Upper lobe of right lung (tissue), 1 donor: ENCODE measurements at regions not wholly inside any gene's neighbourhood (a gene's known extent, or its start where the extent isn't known, plus 50 kb on each side); places are given as distances from the start of the nearest gene placed in this dataset.

ENCODE experiments used
- ATAC-seq: fragments of 200-7000 bp; cut with Tn5 transposase; one replicate; pipeline ENCODE4 v1.9.1; 2020; ENCODE audit warnings: mild to moderate bottlenecking, moderate library complexity
- DNase-seq: peaks from one replicate; pipeline ENCODE4 v3.0.0-alpha.2; 2020
- H3K27ac ChIP-seq: fragments of 200-600 bp; one replicate; pipeline ENCODE4 v1.8.0; 2022
- H3K27me3 ChIP-seq: fragments of 200-600 bp; one replicate; pipeline ENCODE4 v1.8.0; 2022; ENCODE audit warnings: mild to moderate bottlenecking
- H3K36me3 ChIP-seq: fragments of 200-600 bp; one replicate; pipeline ENCODE4 v1.8.0; 2022
- H3K4me1 ChIP-seq: fragments of 200-600 bp; one replicate; pipeline ENCODE4 v1.8.0; 2022
- H3K4me3 ChIP-seq: fragments of 200-600 bp; one replicate; pipeline ENCODE4 v1.8.0; 2022; ENCODE audit warnings: mild to moderate bottlenecking
- H3K9me3 ChIP-seq: fragments of 200-600 bp; one replicate; pipeline ENCODE4 v1.8.0; 2022
- intact Hi-C: fragments of 100-400 bp; cut with DNase I; formaldehyde crosslinking; loops from one replicate; pipeline ENCODE4 v1.11.0; 2022
- TF ChIP-seq, protein P1 (sequence below): fragments of 200-600 bp; IDR thresholded peaks from one replicate; pipeline ENCODE4 v1.8.0; 2022; ENCODE audit warnings: antibody characterized with exemption
- donor health status: DM: no; HTN: yes; CAD: no; lungs with severe emphysema.

DNA sequence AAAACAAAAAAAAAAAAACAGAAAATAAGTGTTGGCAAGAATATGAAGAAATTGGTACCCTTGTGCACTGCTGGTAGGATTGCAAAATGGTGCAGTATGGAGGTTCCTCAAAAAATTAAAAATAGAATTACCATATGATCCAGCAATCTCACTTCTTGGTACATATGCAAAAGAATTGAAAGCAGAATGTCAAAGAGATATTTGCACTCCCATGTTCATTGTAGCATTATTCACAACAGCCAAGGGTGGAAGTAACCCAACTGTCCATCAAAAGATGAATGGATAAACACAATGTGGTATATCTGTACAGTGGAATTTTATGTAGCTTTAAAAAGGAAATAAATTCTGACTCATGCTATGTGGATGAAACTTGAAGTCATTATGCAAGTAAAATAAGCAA lies 72.8 kb upstream of the POU3F3 start:
- TF ChIP-seq, protein P1, sequence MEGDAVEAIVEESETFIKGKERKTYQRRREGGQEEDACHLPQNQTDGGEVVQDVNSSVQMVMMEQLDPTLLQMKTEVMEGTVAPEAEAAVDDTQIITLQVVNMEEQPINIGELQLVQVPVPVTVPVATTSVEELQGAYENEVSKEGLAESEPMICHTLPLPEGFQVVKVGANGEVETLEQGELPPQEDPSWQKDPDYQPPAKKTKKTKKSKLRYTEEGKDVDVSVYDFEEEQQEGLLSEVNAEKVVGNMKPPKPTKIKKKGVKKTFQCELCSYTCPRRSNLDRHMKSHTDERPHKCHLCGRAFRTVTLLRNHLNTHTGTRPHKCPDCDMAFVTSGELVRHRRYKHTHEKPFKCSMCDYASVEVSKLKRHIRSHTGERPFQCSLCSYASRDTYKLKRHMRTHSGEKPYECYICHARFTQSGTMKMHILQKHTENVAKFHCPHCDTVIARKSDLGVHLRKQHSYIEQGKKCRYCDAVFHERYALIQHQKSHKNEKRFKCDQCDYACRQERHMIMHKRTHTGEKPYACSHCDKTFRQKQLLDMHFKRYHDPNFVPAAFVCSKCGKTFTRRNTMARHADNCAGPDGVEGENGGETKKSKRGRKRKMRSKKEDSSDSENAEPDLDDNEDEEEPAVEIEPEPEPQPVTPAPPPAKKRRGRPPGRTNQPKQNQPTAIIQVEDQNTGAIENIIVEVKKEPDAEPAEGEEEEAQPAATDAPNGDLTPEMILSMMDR: no peak
- no peak for ATAC-seq
- H3K4me1 ChIP-seq: no peaks in the 10 kb centered on the region
- no peak overlapping the region for H3K27ac ChIP-seq
- no peak overlapping the region for H3K4me3 ChIP-seq
- no peaks in the 10 kb centered on the region for H3K27me3 ChIP-seq
- DNase-seq: no peak
- no peaks in the 10 kb centered on the region for H3K36me3 ChIP-seq
- intact Hi-C loops: no loop called here
- no peaks in the 10 kb centered on the region for H3K9me3 ChIP-seq

DNA sequence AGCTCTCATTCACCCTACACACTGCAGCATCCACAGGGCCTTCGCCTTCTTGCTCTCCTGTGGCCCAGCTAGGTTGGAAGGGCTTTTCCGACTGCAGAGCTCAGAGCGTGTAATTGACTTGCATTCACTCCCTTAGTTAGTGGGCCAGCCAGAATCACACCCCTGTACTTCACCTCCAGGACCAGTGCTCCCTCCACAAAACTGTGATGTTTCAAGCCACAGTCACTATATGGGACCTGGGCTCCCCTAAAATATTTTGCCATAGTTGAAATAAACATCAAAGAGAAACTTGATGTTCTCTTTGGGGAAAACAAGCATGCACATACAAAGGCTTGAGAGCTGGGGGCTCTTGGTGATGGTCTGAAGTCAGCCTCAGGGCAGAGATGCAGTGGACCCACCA lies 69.7 kb upstream of the POU3F3 start:
- Histone ChIP-seq H3K9me3 (no peaks in the 10 kb centered on the region), H3K27me3 (no peaks in the 10 kb centered on the region), H3K36me3 (no peaks in the 10 kb centered on the region), H3K27ac (no peak overlapping the region), H3K4me3 (no peak overlapping the region), H3K4me1 (no peaks in the 10 kb centered on the region)
- intact Hi-C loops: no loop called here
- TF ChIP-seq, protein P1: no peak
- no peak for DNase-seq
- no peak for ATAC-seq

DNA sequence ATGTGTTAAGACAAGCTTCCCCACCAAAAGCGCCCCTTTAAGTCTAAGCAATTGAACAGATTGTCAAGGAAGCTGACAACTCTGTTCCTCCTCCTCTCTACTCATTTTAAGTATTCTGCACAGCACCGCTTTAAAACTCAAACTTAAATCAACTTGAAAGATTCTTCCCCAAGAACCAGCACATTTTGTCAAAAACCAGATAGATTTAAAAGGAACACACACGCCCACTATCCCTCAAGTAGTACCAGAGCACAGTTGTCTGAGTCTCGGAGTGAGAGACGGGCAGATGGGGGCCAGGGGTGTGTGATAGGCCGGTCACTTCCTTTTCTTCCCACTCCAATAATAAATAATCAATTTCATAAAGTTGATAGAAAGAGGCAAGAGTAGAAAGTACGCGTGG lies 67.7 kb upstream of the POU3F3 start:
- ATAC-seq (no peak), DNase-seq (no peak)
- Histone ChIP-seq H3K36me3 (no peaks in the 10 kb centered on the region), H3K9me3 (no peaks in the 10 kb centered on the region), H3K4me1 (no peaks in the 10 kb centered on the region), H3K4me3 (no peak overlapping the region), H3K27ac (no peak overlapping the region), H3K27me3 (peaks cover 5% of the 10 kb centered on the region)
- intact Hi-C loops: no loop called here
- TF ChIP-seq, protein P1: no peak

DNA sequence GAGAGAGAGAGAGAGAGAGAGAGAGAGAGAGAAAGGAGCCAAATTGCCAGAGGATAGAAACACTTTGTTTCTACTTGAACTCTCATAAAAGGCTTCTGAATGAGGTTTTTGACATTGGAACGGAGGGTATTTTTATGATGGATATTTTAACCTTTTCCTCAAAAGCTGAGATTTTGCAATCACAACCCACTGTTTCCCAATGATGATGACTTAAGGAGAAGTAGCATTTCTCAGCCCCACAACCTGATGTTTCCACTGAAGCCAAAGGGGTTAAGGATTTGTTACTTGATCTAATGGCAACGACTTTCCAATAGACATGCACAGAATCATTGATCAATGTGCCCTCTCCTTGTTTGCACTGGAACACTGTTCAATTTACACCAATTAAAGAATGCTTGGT lies 67.1 kb upstream of the POU3F3 start:
- no peak overlapping the region for H3K4me3 ChIP-seq
- H3K36me3 ChIP-seq: no peaks in the 10 kb centered on the region
- no peak overlapping the region for H3K27ac ChIP-seq
- no peaks in the 10 kb centered on the region for H3K9me3 ChIP-seq
- peaks cover 5% of the 10 kb centered on the region for H3K27me3 ChIP-seq
- no peaks in the 10 kb centered on the region for H3K4me1 ChIP-seq
- no peak for DNase-seq
- ATAC-seq: no peak
- TF ChIP-seq, protein P1: no peak
- intact Hi-C loops: no loop called here

DNA sequence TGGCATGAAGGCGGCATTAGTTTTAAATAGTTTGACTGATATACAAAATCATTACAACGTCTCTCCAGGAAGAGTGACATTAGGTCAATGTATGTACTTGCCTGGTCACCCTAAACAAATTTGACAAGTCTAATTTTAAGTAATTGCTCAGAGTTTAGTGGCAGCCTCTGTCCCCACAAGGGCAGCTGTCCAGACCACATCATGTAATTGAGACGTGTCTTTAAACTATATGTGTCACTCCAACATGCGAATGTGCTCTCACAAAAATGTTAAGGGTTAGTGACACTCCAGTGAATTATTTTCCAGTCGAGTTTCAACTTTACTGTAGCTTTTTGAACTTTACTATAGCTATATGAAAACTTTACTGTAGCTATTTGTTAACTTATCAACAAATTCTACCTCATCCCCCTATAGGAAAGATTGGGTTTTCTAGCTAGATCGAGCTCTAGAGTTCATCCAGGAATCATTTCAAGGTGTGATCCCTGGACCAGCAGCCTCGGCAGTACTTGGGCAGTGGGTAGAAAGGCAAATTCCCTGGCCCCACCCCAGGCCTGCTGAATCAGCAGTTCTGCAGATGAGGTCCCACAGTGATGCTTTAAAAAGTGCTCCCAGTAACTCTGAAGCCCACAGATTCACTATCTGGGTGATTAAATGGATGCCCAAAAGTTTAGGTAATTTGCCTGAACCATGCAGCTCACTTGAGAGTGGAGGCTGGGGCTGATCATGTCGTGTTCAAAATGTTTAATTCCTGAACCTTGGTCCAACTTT lies 66.4 kb upstream of the POU3F3 start:
- H3K4me3 ChIP-seq: no peak overlapping the region
- no peak for DNase-seq
- TF ChIP-seq, protein P1: no peak
- H3K27ac ChIP-seq: no peak overlapping the region
- H3K36me3 ChIP-seq: no peaks in the 10 kb centered on the region
- intact Hi-C loops: no loop called here
- no peaks in the 10 kb centered on the region for H3K9me3 ChIP-seq
- H3K4me1 ChIP-seq: no peaks in the 10 kb centered on the region
- ATAC-seq: no peak
- peaks cover 5% of the 10 kb centered on the region for H3K27me3 ChIP-seq
